ENCODE measurements at regions not wholly inside any gene's neighbourhood (a gene's known extent, or its start where the extent isn't known, plus 50 kb on each side); places are given as distances from the start of the nearest gene placed in this dataset.

GRCh38 chr4:162715401-162715800 is 451.3 kb downstream of the NAF1 start:
- no peak overlapping the region for H3K9ac ChIP-seq (ENCODE audit: low read length)
- no peak overlapping the region for H2AFZ ChIP-seq (ENCODE audit: low read depth, low read length, severe bottlenecking)
- no peaks in the 10 kb centered on the region for H3K9me3 ChIP-seq (ENCODE audit: insufficient read depth, low read length)
- H3K27ac ChIP-seq (ENCODE audit: low read depth, low read length), result no peak overlapping the region
- H3K27me3 ChIP-seq (ENCODE audit: low read length), result no peaks in the 10 kb centered on the region
- no peaks in the 10 kb centered on the region for H3K9me2 ChIP-seq (replicated peaks; ENCODE audit: insufficient read depth, low read length)
- no peaks in the 10 kb centered on the region for H3F3A ChIP-seq (ENCODE audit: insufficient read depth)
- H3K4me3 ChIP-seq (ENCODE audit: insufficient read depth, low read length, poor library complexity, severe bottlenecking), result no peak overlapping the region
- no peaks in the 10 kb centered on the region for H4K20me1 ChIP-seq (ENCODE audit: low read depth, low read length)
- TF ChIP-seq EZH2phosphoT487 (conservative IDR thresholded peaks at IDR 0.05; ENCODE audit: low read length) (no peak), CTCF (IDR thresholded peaks at IDR 0.05; ENCODE audit: insufficient read depth, low read length, poor library complexity, severe bottlenecking) (no peak)
- no peak overlapping the region for H3K4me2 ChIP-seq (ENCODE audit: low read depth, low read length, poor library complexity, severe bottlenecking)
- H3K79me2 ChIP-seq (ENCODE audit: insufficient read depth, low read length), result no peaks in the 10 kb centered on the region
- no peaks in the 10 kb centered on the region; the same call in 1 of the 2 replicates for H3K36me3 ChIP-seq (ENCODE audit: low read length)

DNA sequence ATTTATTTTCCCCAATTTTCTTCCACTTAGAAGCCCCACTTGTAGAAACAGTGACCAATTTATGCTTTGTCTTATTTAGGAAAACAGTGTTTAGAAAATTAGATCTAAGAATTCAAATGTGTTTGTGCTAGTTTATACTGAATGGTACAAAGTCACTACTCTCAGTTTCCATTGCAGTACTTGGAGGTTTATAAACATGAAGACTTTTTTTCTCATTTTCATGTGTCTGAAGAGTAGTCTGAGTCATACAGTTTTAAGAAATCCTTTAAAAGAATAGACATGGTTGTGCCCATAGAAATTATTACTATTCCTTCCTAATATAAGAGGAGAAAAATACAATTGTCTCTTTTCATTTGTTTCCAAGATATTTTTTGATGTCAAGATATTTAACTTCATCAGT is 458.7 kb downstream of the NAF1 start:
- no peak overlapping the region for H3K4me3 ChIP-seq (ENCODE audit: insufficient read depth, low read length, poor library complexity, severe bottlenecking)
- no peaks in the 10 kb centered on the region for H3K9me2 ChIP-seq (replicated peaks; ENCODE audit: insufficient read depth, low read length)
- no peak overlapping the region for H3K27ac ChIP-seq (ENCODE audit: low read depth, low read length)
- no peaks in the 10 kb centered on the region for H3K9me3 ChIP-seq (ENCODE audit: insufficient read depth, low read length)
- no peaks in the 10 kb centered on the region for H3F3A ChIP-seq (ENCODE audit: insufficient read depth)
- H3K27me3 ChIP-seq (ENCODE audit: low read length), result no peaks in the 10 kb centered on the region
- H4K20me1 ChIP-seq (ENCODE audit: low read depth, low read length), result no peaks in the 10 kb centered on the region
- no peaks in the 10 kb centered on the region for H3K79me2 ChIP-seq (ENCODE audit: insufficient read depth, low read length)
- TF ChIP-seq CTCF (IDR thresholded peaks at IDR 0.05; ENCODE audit: insufficient read depth, low read length, poor library complexity, severe bottlenecking) (no peak), EZH2phosphoT487 (conservative IDR thresholded peaks at IDR 0.05; ENCODE audit: low read length) (no peak)
- H3K36me3 ChIP-seq (ENCODE audit: low read length), result no peaks in the 10 kb centered on the region
- no peak overlapping the region for H3K4me2 ChIP-seq (ENCODE audit: low read depth, low read length, poor library complexity, severe bottlenecking)
- no peak overlapping the region for H3K9ac ChIP-seq (ENCODE audit: low read length)
- no peak overlapping the region for H2AFZ ChIP-seq (ENCODE audit: low read depth, low read length, severe bottlenecking)

GRCh38 chr4:162706632-162707031 is 460.1 kb downstream of the NAF1 start:
- no peaks in the 10 kb centered on the region for H3K27me3 ChIP-seq (ENCODE audit: low read length)
- H3K9me2 ChIP-seq (replicated peaks; ENCODE audit: insufficient read depth, low read length), result no peaks in the 10 kb centered on the region
- no peak for TF ChIP-seq CTCF (IDR thresholded peaks at IDR 0.05; ENCODE audit: insufficient read depth, low read length, poor library complexity, severe bottlenecking)
- no peak for TF ChIP-seq EZH2phosphoT487 (conservative IDR thresholded peaks at IDR 0.05; ENCODE audit: low read length)
- H4K20me1 ChIP-seq (ENCODE audit: low read depth, low read length), result no peaks in the 10 kb centered on the region
- no peaks in the 10 kb centered on the region for H3K9me3 ChIP-seq (ENCODE audit: insufficient read depth, low read length)
- H3K79me2 ChIP-seq (ENCODE audit: insufficient read depth, low read length), result no peaks in the 10 kb centered on the region
- H3F3A ChIP-seq (ENCODE audit: insufficient read depth), result no peaks in the 10 kb centered on the region
- H3K4me2 ChIP-seq (ENCODE audit: low read depth, low read length, poor library complexity, severe bottlenecking), result no peak overlapping the region
- no peak overlapping the region for H2AFZ ChIP-seq (ENCODE audit: low read depth, low read length, severe bottlenecking)
- H3K36me3 ChIP-seq (ENCODE audit: low read length), result no peaks in the 10 kb centered on the region
- no peak overlapping the region for H3K4me3 ChIP-seq (ENCODE audit: insufficient read depth, low read length, poor library complexity, severe bottlenecking)
- H3K9ac ChIP-seq (ENCODE audit: low read length), result no peak overlapping the region
- no peak overlapping the region for H3K27ac ChIP-seq (ENCODE audit: low read depth, low read length)

All from SU-DHL-6 (cell line).